Motor neuron (in vitro differentiated cells): ENCODE measurements at regions not wholly inside any gene's neighbourhood (a gene's known extent, or its start where the extent isn't known, plus 50 kb on each side); places are given as distances from the start of the nearest gene placed in this dataset.
A peak's percentile ranks its signal among the peaks of the same experiment; 100 is the strongest.

Experiments
- ATAC-seq, 8 experiments: fragments of 200-7000 bp; cut with Tn5 transposase; replicated peaks in 6 of 8; 2 replicates each; pipeline ENCODE4 v1.8.0; 2021; ENCODE audit warnings: mild to moderate bottlenecking in 8 of 8, moderate library complexity in 8 of 8
- H3K27ac ChIP-seq, 2 donors: fragments of 250-450 bp; sonication (Bioruptor Pico); 2 replicates each; pipeline ENCODE4 v1.9.0; 2021; ENCODE audit warnings: antibody characterized with exemption in 2 of 2, mild to moderate bottlenecking in 2 of 2, moderate library complexity in 1 of 2
- H3K4me1 ChIP-seq, 2 donors: fragments of 250-450 bp; sonication (Bioruptor Pico); replicated peaks in 1 of 2; 2 replicates each; pipeline ENCODE4 v1.6.1; 2021; ENCODE audit warnings: antibody characterized with exemption in 2 of 2, mild to moderate bottlenecking in 2 of 2, moderate library complexity in 1 of 2
- H3K4me3 ChIP-seq, 5 donors: fragments of 250-450 bp; sonication (Bioruptor Pico); 2 replicates each; pipeline ENCODE4 v1.9.0; 2021; ENCODE audit warnings: antibody characterized with exemption in 5 of 5, mild to moderate bottlenecking in 5 of 5, moderate library complexity in 4 of 5
- WGBS, 10 experiments: fragments of 450-650 bp; shearing (Covaris generic); methylation state at CpG; one replicate each; pipeline ENCODE4 v1.0.0; 2022; 5-methylcytosine and 5-hydroxymethylcytosine counted together
- in situ Hi-C, 9 experiments: fragments of 400-800 bp; cut with MboI; loops; one replicate each; pipeline ENCODE4 v1.15.0; 2021; ENCODE audit warnings: low sequenced_read_pairs in 9 of 9, low pct_unique_long_range_greater_than_20kb in 2 of 9; ENCODE audit not compliant: unreplicated experiment in 9 of 9

DNA sequence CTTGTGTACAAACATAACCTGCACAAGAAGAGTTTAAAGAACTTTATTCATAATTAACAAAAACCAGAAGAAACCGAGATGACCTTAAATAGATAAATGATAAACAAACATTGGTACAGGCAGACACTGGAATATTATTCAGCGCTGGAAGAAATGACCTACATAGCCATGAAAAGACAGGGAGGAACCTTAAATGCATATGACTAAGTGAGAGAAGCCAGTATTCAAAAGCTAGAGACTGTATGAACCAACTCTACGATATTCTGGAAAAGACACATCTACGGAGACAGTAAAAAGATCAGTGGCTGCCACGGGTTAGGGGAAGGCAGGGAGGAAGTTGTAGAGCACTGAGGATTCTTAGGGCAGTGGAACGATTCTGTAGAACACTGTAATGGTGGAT is 333.8 kb upstream of the AKR1E2 start:
- no peak overlapping the region for H3K4me3 ChIP-seq
- no peak overlapping the region for H3K27ac ChIP-seq
- peak in 2 of 8 experiments; percentile 99 to 100 for ATAC-seq
- no peaks in the 10 kb centered on the region for H3K4me1 ChIP-seq
- 26 to 94% (median 85%) methylated on average over 1 to 6 of the region's 6 CpGs for WGBS, 10 experiments
- in situ Hi-C loops, result no loop called here

DNA sequence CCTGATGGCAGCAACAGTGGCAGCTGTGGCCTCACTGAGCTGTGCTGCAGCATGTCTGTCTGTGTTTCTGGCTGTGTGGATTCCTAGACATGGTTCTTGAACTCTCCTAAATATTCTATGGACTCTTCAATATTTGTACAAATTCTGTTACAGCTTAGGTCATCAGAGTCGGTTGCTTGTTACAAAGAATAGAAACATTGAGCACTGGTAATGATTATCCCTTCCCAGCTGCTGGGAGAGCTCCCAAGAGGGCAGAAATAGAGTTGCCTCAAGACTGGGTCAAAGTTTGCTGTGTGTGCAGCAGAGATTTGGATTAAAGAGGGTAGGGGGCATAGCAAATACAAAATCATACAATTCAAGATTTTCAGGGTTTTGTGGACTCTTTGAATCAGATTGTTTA is 337.1 kb upstream of the AKR1E2 start:
- ATAC-seq, result no peak
- 0 to 100% (median 17%) methylated on average over 1 of the region's 1 CpG; no CpG with 5 or more reads in 7 of the 10 experiments for WGBS, 10 experiments
- H3K27ac ChIP-seq, result no peak overlapping the region
- no peaks in the 10 kb centered on the region for H3K4me1 ChIP-seq
- H3K4me3 ChIP-seq, result no peak overlapping the region
- in situ Hi-C loops, result no loop called here

DNA sequence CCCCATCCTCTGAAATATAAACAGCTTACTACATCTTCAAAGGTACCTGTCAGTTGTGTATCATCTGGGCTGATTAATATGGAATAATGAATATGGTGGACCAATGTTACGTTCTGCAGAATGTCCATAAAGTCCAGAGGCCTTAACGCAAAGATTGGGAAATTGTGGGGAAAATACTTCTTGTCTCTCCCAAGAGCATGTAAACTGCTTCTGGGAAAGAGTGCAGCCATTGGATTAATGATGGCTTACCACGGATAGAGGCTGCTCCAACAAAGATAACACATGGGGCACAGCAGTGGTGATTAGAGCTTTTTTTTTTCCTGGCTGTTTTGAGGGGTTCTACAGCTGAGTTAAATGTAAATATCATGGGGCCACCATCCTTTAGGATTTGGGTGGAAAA is 340.4 kb upstream of the AKR1E2 start:
- 47 to 100% (median 89%) methylated on average over 1 to 3 of the region's 3 CpGs for WGBS, 10 experiments
- ATAC-seq, result no peak
- in situ Hi-C loops, result no loop called here
- H3K4me1 ChIP-seq, result peaks cover 9% of the 10 kb centered on the region in 2 donors
- no peak overlapping the region for H3K27ac ChIP-seq
- H3K4me3 ChIP-seq, result no peak overlapping the region

DNA sequence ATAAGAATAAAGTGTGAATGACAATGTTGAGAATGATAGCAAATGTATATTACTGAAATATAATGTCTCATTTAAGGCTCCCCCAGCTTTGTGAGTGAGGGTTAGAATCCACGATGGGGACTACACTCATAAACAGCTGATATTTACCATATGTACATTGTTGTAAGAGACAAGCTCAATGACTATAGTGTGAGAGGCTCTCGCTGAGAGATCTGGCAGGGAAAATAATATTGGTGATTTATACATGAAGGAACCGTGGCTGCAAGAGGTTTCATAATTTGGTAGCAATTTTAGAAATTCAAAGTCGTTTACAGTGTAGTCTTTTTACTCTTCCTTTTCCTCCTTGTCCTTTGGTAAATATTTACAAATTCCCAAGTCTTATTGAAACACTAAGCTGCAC is 342.2 kb upstream of the AKR1E2 start:
- ATAC-seq, result no peak
- H3K27ac ChIP-seq, result no peak overlapping the region
- in situ Hi-C loops, result no loop called here
- H3K4me1 ChIP-seq, result peaks cover 9 to 13% of the 10 kb centered on the region in 2 donors
- 28 to 76% (median 59%) methylated on average over 2 to 4 of the region's 4 CpGs; no CpG with 5 or more reads in 2 of the 10 experiments for WGBS, 10 experiments
- no peak overlapping the region for H3K4me3 ChIP-seq

DNA sequence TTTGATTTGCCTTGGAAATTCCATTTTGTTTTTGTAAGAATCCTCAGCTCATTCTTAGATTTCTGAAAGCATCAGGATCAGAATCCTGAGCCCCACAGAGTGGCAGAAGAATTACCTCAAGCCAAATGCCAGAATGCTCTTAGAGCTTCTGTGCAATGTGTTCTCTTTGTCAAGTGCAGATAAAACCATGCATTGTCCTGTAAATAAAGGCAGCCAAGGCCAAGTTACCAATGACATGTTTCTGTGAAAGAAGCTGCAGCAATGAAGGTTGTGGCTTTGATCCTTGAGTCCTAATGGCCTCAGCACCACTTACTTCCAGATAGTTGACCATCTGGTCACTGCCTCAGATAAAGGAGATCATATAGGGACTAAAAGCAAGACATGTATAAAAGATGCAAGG is 343.3 kb upstream of the AKR1E2 start:
- Histone ChIP-seq H3K4me1 (peaks cover 9 to 15% of the 10 kb centered on the region in 2 donors), H3K4me3 (no peak overlapping the region), H3K27ac (no peak overlapping the region)
- peak in 3 of 8 experiments; percentile 22 to 60 (median 53) for ATAC-seq
- in situ Hi-C loops, result no loop called here

DNA sequence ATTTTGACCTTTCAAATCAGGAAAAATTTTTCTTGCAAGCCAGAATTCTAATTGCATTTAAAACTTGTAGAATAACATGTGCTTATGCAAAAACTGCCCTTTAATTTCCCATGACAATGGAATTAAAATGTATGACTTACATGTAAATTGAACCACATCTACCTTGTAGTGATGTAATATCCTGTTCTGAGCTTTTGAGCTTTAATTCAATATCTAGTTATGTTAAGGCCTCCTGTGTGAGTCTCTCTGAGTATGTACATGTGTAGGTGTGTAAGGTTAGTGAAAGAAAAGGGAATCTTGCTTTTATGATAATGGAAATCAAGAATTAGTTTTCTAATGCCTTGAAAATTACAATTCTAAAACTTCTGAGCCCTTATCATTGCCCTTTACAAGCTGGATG is 344.8 kb upstream of the AKR1E2 start:
- peak in 2 of 8 experiments; percentile 36 to 79 for ATAC-seq
- H3K4me1 ChIP-seq, result peaks cover 9 to 15% of the 10 kb centered on the region in 2 donors
- no peak overlapping the region for H3K4me3 ChIP-seq
- H3K27ac ChIP-seq, result no peak overlapping the region
- in situ Hi-C loops, result no loop called here

DNA sequence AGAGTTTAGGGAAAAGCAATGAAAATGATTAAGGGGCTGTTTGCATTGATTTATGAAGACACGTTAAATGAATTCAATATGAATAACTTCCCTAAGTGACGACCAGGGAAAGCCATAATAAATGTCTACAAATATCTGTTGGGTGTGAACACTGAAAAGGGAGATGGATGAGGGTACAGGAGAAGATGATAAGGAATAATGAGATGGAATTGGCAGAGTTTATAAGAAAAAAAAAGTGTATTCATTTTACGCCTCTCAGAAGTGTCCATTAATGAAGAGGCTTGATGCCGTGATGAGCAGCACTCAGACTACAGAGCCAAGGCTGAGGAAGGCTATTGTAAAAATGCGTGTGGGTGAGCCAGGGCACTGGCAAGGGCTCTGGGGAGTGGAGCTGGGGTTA is 346.7 kb upstream of the AKR1E2 start:
- peak in 5 of 8 experiments; percentile 13 to 65 (median 44) for ATAC-seq
- 46 to 88% (median 68%) methylated on average over 3 to 5 of the region's 5 CpGs for WGBS, 10 experiments
- in situ Hi-C loops, result no loop called here
- Histone ChIP-seq H3K27ac (no peak overlapping the region), H3K4me3 (no peak overlapping the region), H3K4me1 (peaks cover 9 to 18% of the 10 kb centered on the region in 2 donors)

DNA sequence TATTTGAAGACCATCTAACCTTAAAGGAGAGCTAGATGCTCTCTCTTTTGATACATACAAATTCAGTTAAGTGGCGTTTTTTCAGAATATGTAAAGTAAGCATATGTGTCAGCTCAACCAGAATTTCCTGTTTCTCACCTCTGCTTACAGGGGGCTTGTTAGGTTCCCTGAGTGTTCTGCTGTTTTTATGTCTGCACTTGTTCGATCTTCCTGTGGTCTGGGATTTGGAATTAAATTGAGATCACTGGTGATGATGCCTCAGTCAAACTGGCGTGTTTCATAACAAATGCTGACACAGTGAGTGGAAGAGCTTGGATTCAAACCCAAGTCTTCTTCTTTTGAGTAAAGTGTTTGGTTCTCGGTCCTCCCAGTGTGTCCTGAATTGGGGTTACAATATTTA is 348.3 kb upstream of the AKR1E2 start:
- in situ Hi-C loops, result no loop called here
- WGBS, 10 experiments, result 79 to 100% (median 86%) methylated on average over 1 to 4 of the region's 4 CpGs
- Histone ChIP-seq H3K4me3 (no peak overlapping the region), H3K4me1 (peaks cover 1 to 11% of the 10 kb centered on the region in 2 donors), H3K27ac (no peak overlapping the region)
- no peak for ATAC-seq

DNA sequence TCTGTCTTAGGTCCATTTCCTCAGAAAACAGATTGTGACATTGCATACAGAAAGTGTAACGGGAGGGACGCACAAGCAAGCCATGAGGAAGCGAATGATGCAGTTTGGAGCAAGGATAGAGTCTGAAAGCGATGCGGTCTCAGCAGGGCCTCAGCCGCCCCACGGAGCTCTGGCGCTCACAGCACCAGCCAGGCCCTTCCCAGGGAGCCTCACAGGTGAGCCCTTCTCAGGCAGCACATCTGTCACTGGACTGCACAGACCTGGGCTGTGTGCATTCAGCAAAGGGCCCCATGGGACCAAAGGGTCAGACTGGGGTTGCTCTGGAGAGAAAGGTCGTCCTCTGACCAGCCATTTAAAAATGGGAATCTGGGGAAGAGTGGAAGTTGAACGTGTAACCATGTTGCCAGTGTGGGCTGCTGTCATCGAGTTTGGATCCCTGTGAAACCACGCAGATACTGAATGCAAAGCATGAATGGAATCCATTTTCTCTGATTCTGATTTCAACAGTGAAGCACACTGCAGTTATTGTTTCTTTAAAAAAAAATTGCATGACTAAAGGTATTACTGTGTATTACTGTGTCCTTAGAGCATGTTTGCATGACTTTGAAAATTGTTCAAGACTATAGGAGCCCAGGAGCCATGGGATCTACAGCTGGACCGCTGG is 350.0 kb upstream of the AKR1E2 start:
- in situ Hi-C loops, result no loop called here
- WGBS, 10 experiments, result 58 to 100% (median 83%) methylated on average over 1 to 8 of the region's 13 CpGs; no CpG with 5 or more reads in 1 of the 10 experiments
- H3K27ac ChIP-seq, result no peak overlapping the region
- H3K4me1 ChIP-seq, result peaks cover 0 to 9% of the 10 kb centered on the region in 2 donors
- H3K4me3 ChIP-seq, result no peak overlapping the region
- peak in 3 of 8 experiments; percentile 32 to 59 (median 53) for ATAC-seq

DNA sequence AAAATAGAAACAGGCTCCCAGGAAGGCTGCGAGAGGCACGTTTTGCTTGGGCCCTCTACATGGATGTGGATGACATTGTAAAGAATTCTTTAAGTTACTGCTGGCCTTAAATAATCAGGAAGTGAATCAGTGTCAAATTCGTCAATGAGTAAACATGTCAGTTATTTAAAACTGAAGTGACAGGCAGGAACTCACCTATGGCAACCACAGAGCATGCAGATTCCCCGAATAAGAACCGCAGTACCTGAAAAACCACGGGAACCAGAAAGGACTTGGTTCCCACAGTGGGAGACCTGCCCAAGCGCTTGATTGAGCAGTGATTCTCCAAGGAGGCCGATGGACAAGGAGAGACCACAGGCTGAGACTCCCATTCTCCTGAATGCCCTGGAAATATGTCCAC is 351.2 kb upstream of the AKR1E2 start:
- no peak overlapping the region for H3K4me3 ChIP-seq
- in situ Hi-C loops, result no loop called here
- WGBS, 10 experiments, result 49 to 85% (median 78%) methylated on average over 2 to 6 of the region's 8 CpGs; no CpG with 5 or more reads in 3 of the 10 experiments
- no peak overlapping the region for H3K27ac ChIP-seq
- no peak for ATAC-seq
- H3K4me1 ChIP-seq, result peaks cover 0 to 9% of the 10 kb centered on the region in 2 donors

DNA sequence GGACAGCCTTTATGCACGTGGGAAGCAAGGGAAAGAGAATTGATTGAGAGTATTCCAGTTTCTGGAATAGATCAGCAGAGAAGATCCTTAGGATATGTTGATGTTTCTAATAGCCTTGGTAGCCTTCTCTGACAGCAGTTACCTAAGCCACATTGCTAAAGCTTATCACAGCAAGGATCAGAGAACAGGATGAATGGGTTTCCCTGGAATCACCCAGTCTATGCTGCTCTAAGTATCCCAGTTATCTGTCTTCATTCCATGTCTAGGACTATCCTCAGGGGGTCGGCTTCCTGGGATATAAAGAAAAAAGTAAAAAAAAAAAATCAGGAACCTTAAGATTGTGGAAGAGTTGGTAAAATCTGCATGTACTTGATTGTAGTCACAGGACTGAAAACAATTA is 352.0 kb upstream of the AKR1E2 start:
- in situ Hi-C loops, result no loop called here
- no peak for ATAC-seq
- no peak overlapping the region for H3K27ac ChIP-seq
- H3K4me3 ChIP-seq, result no peak overlapping the region
- H3K4me1 ChIP-seq, result peaks cover 0 to 7% of the 10 kb centered on the region in 2 donors
- WGBS, 10 experiments, result 50 to 100% (median 83%) methylated on average over 1 to 2 of the region's 2 CpGs; no CpG with 5 or more reads in 2 of the 10 experiments

DNA sequence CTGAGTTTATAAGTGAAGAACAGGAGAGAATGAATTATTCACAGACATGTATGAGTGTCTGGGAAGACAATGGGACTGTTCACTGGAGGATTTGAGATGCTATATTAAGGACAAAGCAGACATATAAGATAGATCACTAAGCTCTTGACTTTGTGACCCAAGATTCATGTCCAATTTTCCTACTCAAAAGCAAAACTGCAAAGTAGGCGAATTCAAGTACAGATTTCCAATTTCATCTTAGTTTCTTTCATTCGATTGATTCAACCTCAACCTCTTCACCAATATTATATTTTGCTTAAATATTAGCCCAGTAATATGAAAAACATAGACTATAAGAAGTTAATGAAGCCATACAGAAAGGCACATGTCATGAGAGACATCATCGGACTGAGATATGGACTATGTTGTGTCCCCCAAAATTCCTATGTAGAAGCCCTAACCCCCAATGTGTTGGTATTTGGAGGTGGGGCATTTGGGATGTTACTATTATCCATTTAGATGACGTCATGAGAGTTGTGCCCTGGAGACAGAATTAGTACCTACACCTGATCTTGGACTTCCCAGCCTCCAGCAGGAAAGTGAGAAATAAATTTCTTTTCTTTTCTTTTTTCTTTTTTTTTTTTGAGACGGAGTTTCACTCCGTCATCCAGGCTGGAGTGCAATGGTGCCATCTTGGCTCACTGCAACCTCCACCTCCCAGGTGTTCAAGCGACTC is 353.7 kb upstream of the AKR1E2 start:
- in situ Hi-C loops, result no loop called here
- WGBS, 10 experiments, result 43 to 100% (median 99%) methylated on average over 1 to 6 of the region's 7 CpGs
- no peak for ATAC-seq

DNA sequence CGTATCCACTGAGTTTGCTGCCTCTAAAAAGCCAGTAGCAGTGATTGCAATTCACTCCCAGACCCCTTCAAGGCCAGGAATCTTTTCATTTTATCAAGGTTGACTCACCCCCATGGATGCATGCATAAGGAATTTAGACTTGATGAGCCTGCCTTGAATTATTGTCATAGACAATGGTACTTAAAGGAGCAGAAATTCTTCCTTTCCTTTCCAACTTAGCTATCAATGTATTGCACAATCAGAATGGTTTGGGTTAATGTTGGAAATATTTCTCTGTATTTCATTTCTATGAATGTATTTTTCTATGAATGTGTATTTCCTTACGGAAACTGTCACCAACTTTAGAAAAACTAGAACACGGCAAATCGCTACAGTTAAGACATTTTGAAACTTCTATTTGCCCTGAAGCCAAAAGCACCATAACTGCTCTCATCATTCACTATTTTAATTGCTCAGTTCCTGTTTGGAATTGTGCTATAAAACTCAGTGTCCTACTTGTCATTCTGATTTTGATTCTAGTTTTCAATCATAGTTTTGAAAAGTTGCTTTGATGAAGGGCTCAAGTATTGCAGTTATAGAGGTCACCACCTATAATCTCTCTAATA is 355.7 kb upstream of the AKR1E2 start:
- Histone ChIP-seq H3K4me1 (no peaks in the 10 kb centered on the region), H3K27ac (no peak overlapping the region), H3K4me3 (no peak overlapping the region)
- WGBS, 10 experiments, result 63 to 100% (median 85%) methylated on average over 2 to 4 of the region's 4 CpGs; no CpG with 5 or more reads in 1 of the 10 experiments
- ATAC-seq, result peak in 3 of 8 experiments; percentile 22 to 68 (median 27)
- in situ Hi-C loops, result no loop called here

More for the DNA sequence above, 353.7 kb upstream of the AKR1E2 start:
- Histone ChIP-seq H3K4me1 (peaks cover 0 to 3% of the 10 kb centered on the region in 2 donors), H3K27ac (no peak overlapping the region), H3K4me3 (no peak overlapping the region)
